ENCODE measurements at regions not wholly inside any gene's neighbourhood (a gene's known extent, or its start where the extent isn't known, plus 50 kb on each side); places are given as distances from the start of the nearest gene placed in this dataset.

- no peak for DNase-seq
- Mint-ChIP-seq H3K36me3 (no peaks in the 10 kb centered on the region), H3K27ac (no peak overlapping the region), H3K27me3 (ENCODE audit: low read depth in 2 of 2) (no peaks in the 10 kb centered on the region), H3K9me3 (peaks cover 2 to 3% of the 10 kb centered on the region in 2 donors), H3K4me3 (no peak overlapping the region), H3K4me1 (no peaks in the 10 kb centered on the region)
- no peak for ATAC-seq
- intact Hi-C loops (cut with micrococcal nuclease), result no loop called here
- H3K27ac ChIP-seq (ENCODE audit: low read length), result no peak overlapping the region
- no peaks in the 10 kb centered on the region for H3K4me1 ChIP-seq (ENCODE audit: control insufficient read depth, insufficient read depth, low read length)
- 100% methylated on average over 1 of the region's 2 CpGs for WGBS (ENCODE audit: insufficient coverage)
- no peaks in the 10 kb centered on the region for H3K9me3 ChIP-seq (ENCODE audit: control insufficient read depth, insufficient read depth, low read length)
- no peak overlapping the region for H3K4me3 ChIP-seq (ENCODE audit: low read length)
- H3K36me3 ChIP-seq (ENCODE audit: control insufficient read depth, insufficient read depth, low read length), result no peaks in the 10 kb centered on the region
- TF ChIP-seq CTCF (IDR thresholded peaks at IDR 0.05), result no peak
- H3K27me3 ChIP-seq (ENCODE audit: control insufficient read depth, insufficient read depth, low read length), result no peaks in the 10 kb centered on the region
Measured at GRCh38 chr3:94187697-94188096, 124.8 kb downstream of the NSUN3 start.

GRCh38 chr3:94195381-94195780 is 132.5 kb downstream of the NSUN3 start:
- H3K27ac ChIP-seq (ENCODE audit: low read length), result no peak overlapping the region
- H3K27ac Mint-ChIP-seq, result no peak overlapping the region
- no peak for TF ChIP-seq CTCF (IDR thresholded peaks at IDR 0.05)

GRCh38 chr3:94206291-94206690 is 143.4 kb downstream of the NSUN3 start:
- 85% methylated on average over 2 of the region's 2 CpGs for WGBS (ENCODE audit: insufficient coverage)
- Mint-ChIP-seq H3K4me1 (no peaks in the 10 kb centered on the region), H3K9me3 (peaks cover 2 to 6% of the 10 kb centered on the region in 2 donors), H3K27ac (no peak overlapping the region), H3K4me3 (no peak overlapping the region), H3K27me3 (ENCODE audit: low read depth in 2 of 2) (no peaks in the 10 kb centered on the region), H3K36me3 (no peaks in the 10 kb centered on the region)
- H3K4me1 ChIP-seq (ENCODE audit: control insufficient read depth, insufficient read depth, low read length), result no peaks in the 10 kb centered on the region
- ATAC-seq, result no peak
- H3K27ac ChIP-seq (ENCODE audit: low read length), result no peak overlapping the region
- H3K9me3 ChIP-seq (ENCODE audit: control insufficient read depth, insufficient read depth, low read length), result no peaks in the 10 kb centered on the region
- no peak for TF ChIP-seq CTCF (IDR thresholded peaks at IDR 0.05)
- no peak overlapping the region for H3K4me3 ChIP-seq (ENCODE audit: low read length)
- no peaks in the 10 kb centered on the region for H3K27me3 ChIP-seq (ENCODE audit: control insufficient read depth, insufficient read depth, low read length)
- no peaks in the 10 kb centered on the region for H3K36me3 ChIP-seq (ENCODE audit: control insufficient read depth, insufficient read depth, low read length)
- intact Hi-C loops (cut with micrococcal nuclease), result no loop called here
- no peak for DNase-seq

More at GRCh38 chr3:94195381-94195780, 132.5 kb downstream of the NSUN3 start:
- Histone ChIP-seq H3K9me3 (ENCODE audit: control insufficient read depth, insufficient read depth, low read length) (no peaks in the 10 kb centered on the region), H3K27me3 (ENCODE audit: control insufficient read depth, insufficient read depth, low read length) (no peaks in the 10 kb centered on the region), H3K4me3 (ENCODE audit: low read length) (no peak overlapping the region), H3K4me1 (ENCODE audit: control insufficient read depth, insufficient read depth, low read length) (no peaks in the 10 kb centered on the region), H3K36me3 (ENCODE audit: control insufficient read depth, insufficient read depth, low read length) (no peaks in the 10 kb centered on the region)
- peaks cover 5 to 11% of the 10 kb centered on the region in 2 donors for H3K9me3 Mint-ChIP-seq
- WGBS (ENCODE audit: insufficient coverage), result 64% methylated on average over 2 of the region's 2 CpGs
- H3K36me3 Mint-ChIP-seq, result no peaks in the 10 kb centered on the region
- H3K27me3 Mint-ChIP-seq (ENCODE audit: low read depth in 2 of 2), result no peaks in the 10 kb centered on the region
- H3K4me3 Mint-ChIP-seq, result no peak overlapping the region
- ATAC-seq (no peak), DNase-seq (no peak)
- no peaks in the 10 kb centered on the region for H3K4me1 Mint-ChIP-seq
- intact Hi-C loops (cut with micrococcal nuclease), result no loop called here

GRCh38 chr3:94210256-94210655 is 147.4 kb downstream of the NSUN3 start:
- H3K4me1 ChIP-seq (ENCODE audit: control insufficient read depth, insufficient read depth, low read length), result no peaks in the 10 kb centered on the region
- DNase-seq (no peak), ATAC-seq (no peak)
- intact Hi-C loops (cut with micrococcal nuclease), result no loop called here
- no peaks in the 10 kb centered on the region for H3K27me3 ChIP-seq (ENCODE audit: control insufficient read depth, insufficient read depth, low read length)
- Mint-ChIP-seq H3K36me3 (no peaks in the 10 kb centered on the region), H3K27me3 (ENCODE audit: low read depth in 2 of 2) (no peaks in the 10 kb centered on the region), H3K4me1 (no peaks in the 10 kb centered on the region), H3K4me3 (no peak overlapping the region), H3K27ac (no peak overlapping the region), H3K9me3 (peaks cover 6 to 8% of the 10 kb centered on the region in 2 donors)
- no peak overlapping the region for H3K27ac ChIP-seq (ENCODE audit: low read length)
- no peaks in the 10 kb centered on the region for H3K9me3 ChIP-seq (ENCODE audit: control insufficient read depth, insufficient read depth, low read length)
- no peaks in the 10 kb centered on the region for H3K36me3 ChIP-seq (ENCODE audit: control insufficient read depth, insufficient read depth, low read length)
- WGBS (ENCODE audit: insufficient coverage), result no CpG with 5 or more reads among the region's 1 CpG
- no peak for TF ChIP-seq CTCF (IDR thresholded peaks at IDR 0.05)
- no peak overlapping the region for H3K4me3 ChIP-seq (ENCODE audit: low read length)

Measured in natural killer cell (primary cell).